Ovary (tissue), 7 donors: ENCODE measurements at regions not wholly inside any gene's neighbourhood (a gene's known extent, or its start where the extent isn't known, plus 50 kb on each side); places are given as distances from the start of the nearest gene placed in this dataset.

Source experiments
- DNase-seq, 5 donors: peaks; one replicate each; pipeline ENCODE4 v3.0.0-alpha.2; 2019 to 2020
- H3K27ac ChIP-seq, 2 donors: fragments of 200-600 bp; one replicate each; pipeline versions ENCODE4 v1.5.1 to v1.8.0; 2019 to 2022
- H3K27me3 ChIP-seq: fragments of 200-600 bp; one replicate; pipeline ENCODE4 v1.8.0; 2022
- H3K36me3 ChIP-seq: fragments of 200-600 bp; sonication (generic); one replicate; pipeline ENCODE4 v1.5.1; 2019
- H3K4me1 ChIP-seq: one replicate; pipeline ENCODE4 v1.8.1; 2013; ENCODE audit warnings: mild to moderate bottlenecking, moderate library complexity; ENCODE audit not compliant: insufficient read depth
- H3K4me3 ChIP-seq: fragments of 200-600 bp; sonication (generic); one replicate; pipeline ENCODE4 v1.5.1; 2017
- H3K9me3 ChIP-seq, 2 donors: fragments of 200-600 bp in 1 of 2; sonication (generic) in 1 of 2; one replicate each; pipeline versions ENCODE4 v1.5.1 to v1.8.1; 2013 to 2019; ENCODE audit warnings: mild to moderate bottlenecking in 1 of 2, moderate library complexity in 1 of 2
- EP300 ChIP-seq: sonication (generic); formaldehyde crosslinking; IDR thresholded peaks from one replicate; pipeline ENCODE4 v1.6.1; 2017; ENCODE audit warnings: antibody characterized with exemption
- POLR2A ChIP-seq: fragments of 450-650 bp; IDR thresholded peaks from one replicate; pipeline ENCODE4 v1.6.1; 2017; ENCODE audit warnings: antibody characterized with exemption, mild to moderate bottlenecking, moderate library complexity
- WGBS, 3 donors: extraction: QIAGEN DNeasy Blood & Tissue Kit in 1 of 3; methylation state at CpG; one replicate each; pipeline versions ENCODE4 v1.1.5 to v1.1.7; 2013 to 2017; 5-methylcytosine and 5-hydroxymethylcytosine counted together
- intact Hi-C, 4 donors: fragments of 100-400 bp; cut with DNase I; formaldehyde crosslinking; loops; one replicate each; pipeline versions ENCODE4 v1.11.0 to v1.15.1; 2022 to 2023
- TF ChIP-seq, protein P1 (sequence below), 3 donors: fragments of 450-650 bp in 2 of 3; fragments of 200-600 bp in 1 of 3; IDR thresholded peaks; one replicate each; pipeline versions ENCODE4 v1.5.1 to v1.8.0; 2016 to 2022; ENCODE audit warnings: antibody characterized with exemption in 3 of 3, mild to moderate bottlenecking in 1 of 3
- donor health status: DM: no; HTN: no; CAD: no; lungs with moderate emphysema.
- donor health status: DM: no; HTN: no; CAD: no.
- donor health status: Bipolar disorder and iron deficiency.
- donor health status: DM: no; HTN: no; CAD: no.
- donor health status: DM: yes; HTN: yes; CAD: no.

DNA sequence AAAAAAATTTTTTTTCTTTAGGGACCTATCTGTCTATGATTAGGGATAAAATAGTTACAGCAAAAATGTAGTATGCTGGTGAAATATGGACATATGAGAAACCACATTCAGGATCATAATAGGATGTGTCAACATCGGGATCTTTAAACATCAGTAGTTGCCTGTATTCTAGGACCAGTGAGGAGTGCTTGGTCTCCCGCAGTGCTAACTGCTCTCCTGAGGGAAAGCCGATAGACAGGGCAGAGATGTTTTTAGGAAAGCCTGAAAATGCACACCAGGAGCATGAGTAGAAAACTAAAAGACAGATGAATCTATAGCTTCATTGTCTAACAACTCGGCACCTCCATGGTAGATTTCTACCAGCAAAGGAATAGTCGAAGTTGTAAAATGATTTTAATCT is 178.1 kb upstream of the SMIM31 start:
- H3K36me3 ChIP-seq: no peaks in the 10 kb centered on the region
- TF ChIP-seq EP300 (no peak), POLR2A (no peak)
- TF ChIP-seq, protein P1, sequence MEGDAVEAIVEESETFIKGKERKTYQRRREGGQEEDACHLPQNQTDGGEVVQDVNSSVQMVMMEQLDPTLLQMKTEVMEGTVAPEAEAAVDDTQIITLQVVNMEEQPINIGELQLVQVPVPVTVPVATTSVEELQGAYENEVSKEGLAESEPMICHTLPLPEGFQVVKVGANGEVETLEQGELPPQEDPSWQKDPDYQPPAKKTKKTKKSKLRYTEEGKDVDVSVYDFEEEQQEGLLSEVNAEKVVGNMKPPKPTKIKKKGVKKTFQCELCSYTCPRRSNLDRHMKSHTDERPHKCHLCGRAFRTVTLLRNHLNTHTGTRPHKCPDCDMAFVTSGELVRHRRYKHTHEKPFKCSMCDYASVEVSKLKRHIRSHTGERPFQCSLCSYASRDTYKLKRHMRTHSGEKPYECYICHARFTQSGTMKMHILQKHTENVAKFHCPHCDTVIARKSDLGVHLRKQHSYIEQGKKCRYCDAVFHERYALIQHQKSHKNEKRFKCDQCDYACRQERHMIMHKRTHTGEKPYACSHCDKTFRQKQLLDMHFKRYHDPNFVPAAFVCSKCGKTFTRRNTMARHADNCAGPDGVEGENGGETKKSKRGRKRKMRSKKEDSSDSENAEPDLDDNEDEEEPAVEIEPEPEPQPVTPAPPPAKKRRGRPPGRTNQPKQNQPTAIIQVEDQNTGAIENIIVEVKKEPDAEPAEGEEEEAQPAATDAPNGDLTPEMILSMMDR (IDR thresholded peaks at IDR 0.05): no peak
- no peaks in the 10 kb centered on the region for H3K9me3 ChIP-seq
- H3K4me1 ChIP-seq: no peaks in the 10 kb centered on the region
- DNase-seq: no peak
- WGBS, 3 donors: 77 to 84% (median 81%) methylated on average over 5 of the region's 5 CpGs
- intact Hi-C loops: no loop called here
- H3K27ac ChIP-seq: no peak overlapping the region
- no peaks in the 10 kb centered on the region for H3K27me3 ChIP-seq
- no peak overlapping the region for H3K4me3 ChIP-seq

DNA sequence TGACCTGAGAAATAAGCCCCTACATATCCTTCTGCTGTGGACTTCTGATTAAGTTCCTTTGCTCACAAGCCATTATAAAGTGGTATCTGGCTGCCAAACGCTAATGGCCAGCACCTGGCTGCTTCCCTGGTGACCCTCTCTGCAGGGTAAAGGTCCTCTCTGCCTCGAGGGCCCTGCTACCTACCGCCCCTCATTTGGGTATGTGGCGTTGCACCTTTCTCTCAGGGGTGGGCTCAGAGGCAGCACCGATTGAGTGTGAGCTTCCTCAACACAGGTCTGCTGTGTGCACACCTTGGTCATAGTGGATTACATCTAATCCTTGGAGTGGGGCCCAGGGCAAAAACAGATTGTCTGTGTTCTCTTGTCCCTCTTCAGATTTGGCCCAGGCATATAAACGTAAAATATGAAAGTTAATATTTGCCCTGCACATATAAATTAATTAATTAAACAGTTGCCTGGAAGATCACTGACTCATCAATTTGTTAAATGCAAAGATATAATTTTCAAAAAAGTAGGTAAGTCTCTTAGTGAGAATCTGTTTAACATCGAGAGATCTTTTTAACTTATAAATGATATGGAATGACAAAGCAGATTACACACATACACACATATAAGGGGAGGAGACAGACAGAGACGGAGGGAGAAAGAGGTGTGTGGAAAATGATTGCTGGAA is 174.5 kb upstream of the SMIM31 start:
- H3K4me3 ChIP-seq: no peak overlapping the region
- no peaks in the 10 kb centered on the region for H3K36me3 ChIP-seq
- WGBS, 3 donors: 71 to 83% (median 75%) methylated on average over 8 of the region's 8 CpGs
- H3K4me1 ChIP-seq: no peaks in the 10 kb centered on the region
- no peak for TF ChIP-seq POLR2A
- TF ChIP-seq, protein P1 (IDR thresholded peaks at IDR 0.05): no peak
- no peak for TF ChIP-seq EP300
- intact Hi-C loops: no loop called here
- H3K9me3 ChIP-seq: no peaks in the 10 kb centered on the region
- no peak for DNase-seq
- no peak overlapping the region for H3K27ac ChIP-seq
- no peaks in the 10 kb centered on the region for H3K27me3 ChIP-seq

DNA sequence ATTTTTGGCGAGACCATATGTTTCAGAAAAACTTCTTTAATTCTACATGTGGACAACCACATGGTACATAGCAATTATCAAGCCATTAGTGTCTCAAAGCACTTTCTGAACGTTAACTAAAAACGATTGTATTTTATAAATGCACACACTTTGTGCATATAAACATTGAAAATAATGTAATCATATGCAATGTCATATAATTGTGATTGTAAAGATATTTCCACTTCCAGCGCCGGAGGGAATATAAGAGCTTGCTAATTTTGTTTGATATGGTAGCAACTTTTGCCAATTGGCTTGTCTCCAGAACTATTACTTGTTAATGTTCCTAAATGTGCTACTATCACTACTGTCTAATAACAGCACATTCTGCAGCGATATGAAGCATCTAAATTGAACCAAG is 162.3 kb upstream of the SMIM31 start:
- Histone ChIP-seq H3K27ac (no peak overlapping the region), H3K9me3 (no peaks in the 10 kb centered on the region), H3K27me3 (no peaks in the 10 kb centered on the region), H3K36me3 (no peaks in the 10 kb centered on the region), H3K4me3 (no peak overlapping the region), H3K4me1 (no peaks in the 10 kb centered on the region)
- TF ChIP-seq, protein P1 (IDR thresholded peaks at IDR 0.05): no peak
- no peak for TF ChIP-seq EP300
- TF ChIP-seq POLR2A: no peak
- intact Hi-C loops: no loop called here
- WGBS, 3 donors: 44 to 60% (median 51%) methylated on average over 6 of the region's 6 CpGs
- DNase-seq: no peak

- 69 to 74% (median 71%) methylated on average over 4 of the region's 4 CpGs for WGBS, 3 donors
- intact Hi-C loops: no loop called here
Measured at GRCh38 chr4:164595751-164596150, 158.2 kb upstream of the SMIM31 start.

More at GRCh38 chr4:164595751-164596150, 158.2 kb upstream of the SMIM31 start:
- TF ChIP-seq EP300: no peak
- TF ChIP-seq, protein P1 (IDR thresholded peaks at IDR 0.05): no peak
- TF ChIP-seq POLR2A: no peak
- Histone ChIP-seq H3K4me3 (no peak overlapping the region), H3K27me3 (no peaks in the 10 kb centered on the region), H3K9me3 (no peaks in the 10 kb centered on the region), H3K4me1 (no peaks in the 10 kb centered on the region), H3K36me3 (no peaks in the 10 kb centered on the region), H3K27ac (no peak overlapping the region)
- no peak for DNase-seq
